ENCODE measurements at regions not wholly inside any gene's neighbourhood (a gene's known extent, or its start where the extent isn't known, plus 50 kb on each side); places are given as distances from the start of the nearest gene placed in this dataset.

DNA sequence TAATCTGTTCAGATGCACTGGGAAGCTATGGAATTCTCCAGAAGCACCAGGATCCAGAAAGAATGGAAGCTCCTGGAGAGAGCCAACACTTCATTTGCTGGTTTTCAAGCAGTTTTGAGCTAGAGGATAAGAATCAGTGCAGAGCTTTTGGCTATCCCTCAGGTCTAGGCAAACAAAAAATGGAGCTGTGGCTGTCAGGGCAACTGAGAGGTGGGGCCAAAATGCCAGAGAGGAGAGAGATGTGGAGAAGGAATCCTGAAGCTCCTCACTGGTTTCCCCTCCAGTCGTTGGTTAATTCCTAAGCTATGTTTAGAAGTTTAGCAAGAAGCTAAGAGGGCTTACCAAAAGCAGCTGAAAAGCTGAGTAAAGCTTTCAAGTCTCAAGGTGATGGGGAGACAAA is 294.2 kb upstream of the JARID2 start:
- TF ChIP-seq, protein P1, sequence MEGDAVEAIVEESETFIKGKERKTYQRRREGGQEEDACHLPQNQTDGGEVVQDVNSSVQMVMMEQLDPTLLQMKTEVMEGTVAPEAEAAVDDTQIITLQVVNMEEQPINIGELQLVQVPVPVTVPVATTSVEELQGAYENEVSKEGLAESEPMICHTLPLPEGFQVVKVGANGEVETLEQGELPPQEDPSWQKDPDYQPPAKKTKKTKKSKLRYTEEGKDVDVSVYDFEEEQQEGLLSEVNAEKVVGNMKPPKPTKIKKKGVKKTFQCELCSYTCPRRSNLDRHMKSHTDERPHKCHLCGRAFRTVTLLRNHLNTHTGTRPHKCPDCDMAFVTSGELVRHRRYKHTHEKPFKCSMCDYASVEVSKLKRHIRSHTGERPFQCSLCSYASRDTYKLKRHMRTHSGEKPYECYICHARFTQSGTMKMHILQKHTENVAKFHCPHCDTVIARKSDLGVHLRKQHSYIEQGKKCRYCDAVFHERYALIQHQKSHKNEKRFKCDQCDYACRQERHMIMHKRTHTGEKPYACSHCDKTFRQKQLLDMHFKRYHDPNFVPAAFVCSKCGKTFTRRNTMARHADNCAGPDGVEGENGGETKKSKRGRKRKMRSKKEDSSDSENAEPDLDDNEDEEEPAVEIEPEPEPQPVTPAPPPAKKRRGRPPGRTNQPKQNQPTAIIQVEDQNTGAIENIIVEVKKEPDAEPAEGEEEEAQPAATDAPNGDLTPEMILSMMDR (IDR thresholded peaks at IDR 0.05 in 4 of 5, conservative IDR thresholded peaks at IDR 0.05 in 1 of 5), result no peak
- no peak for TF ChIP-seq POLR2A (IDR thresholded peaks at IDR 0.05)
